ENCODE measurements at regions not wholly inside any gene's neighbourhood (a gene's known extent, or its start where the extent isn't known, plus 50 kb on each side); places are given as distances from the start of the nearest gene placed in this dataset.

GRCh38 chr3:117751651-117752050, 1042.1 kb downstream of the TUSC7 start:
- no peak for TF ChIP-seq CTCF (conservative IDR thresholded peaks at IDR 0.05; ENCODE audit: low read depth, low read length)
- no peak for DNase-seq (ENCODE audit: low read depth)
- no peak overlapping the region for H3K4me3 ChIP-seq (ENCODE audit: low read length)

GRCh38 chr3:117752984-117753717, 1043.6 kb downstream of the TUSC7 start:
- no peak for TF ChIP-seq CTCF (conservative IDR thresholded peaks at IDR 0.05; ENCODE audit: low read depth, low read length)
- DNase-seq (ENCODE audit: low read depth) = no peak
- no peak overlapping the region for H3K4me3 ChIP-seq (ENCODE audit: low read length)

- TF ChIP-seq CTCF (conservative IDR thresholded peaks at IDR 0.05; ENCODE audit: low read depth, low read length) = no peak
- DNase-seq (ENCODE audit: low read depth) = no peak
- H3K4me3 ChIP-seq (ENCODE audit: low read length) = no peak overlapping the region
Observed at GRCh38 chr3:117754058-117754457, 1044.5 kb downstream of the TUSC7 start.

GRCh38 chr3:117754841-117755240, 1045.3 kb downstream of the TUSC7 start:
- no peak for DNase-seq (ENCODE audit: low read depth)
- H3K4me3 ChIP-seq (ENCODE audit: low read length) = no peak overlapping the region
- no peak for TF ChIP-seq CTCF (conservative IDR thresholded peaks at IDR 0.05; ENCODE audit: low read depth, low read length)

GRCh38 chr3:117756563-117756962, 1047.0 kb downstream of the TUSC7 start:
- no peak for DNase-seq (ENCODE audit: low read depth)
- no peak overlapping the region for H3K4me3 ChIP-seq (ENCODE audit: low read length)
- no peak for TF ChIP-seq CTCF (conservative IDR thresholded peaks at IDR 0.05; ENCODE audit: low read depth, low read length)

GRCh38 chr3:117761703-117762620, 1052.4 kb downstream of the TUSC7 start:
- no peak overlapping the region for H3K4me3 ChIP-seq (ENCODE audit: low read length)
- no peak for DNase-seq (ENCODE audit: low read depth)
- no peak for TF ChIP-seq CTCF (conservative IDR thresholded peaks at IDR 0.05; ENCODE audit: low read depth, low read length)
